Epithelial cell of proximal tubule (primary cell): ENCODE measurements at regions not wholly inside any gene's neighbourhood (a gene's known extent, or its start where the extent isn't known, plus 50 kb on each side); places are given as distances from the start of the nearest gene placed in this dataset.
"Not testable (repeated sequence)": the region's sequence is repeated elsewhere in the genome, so short reads cannot be mapped to it uniquely, and the experiment has no call there.

Experiments used
- DNase-seq: peaks from one replicate; pipeline ENCODE4 v3.0.0-alpha.2; 2011; ENCODE audit warnings: low read depth
- H3K4me3 ChIP-seq: 2 replicates; pipeline ENCODE4 v1.5.1; 2011; ENCODE audit warnings: low read depth, mild to moderate bottlenecking, low read length
- TF ChIP-seq, protein P1 (sequence below): conservative IDR thresholded peaks from 2 replicates; pipeline ENCODE4 v1.5.1; 2012; ENCODE audit warnings: low read depth, mild to moderate bottlenecking, low read length

GRCh38 chr2:13401312-13401711, 684.6 kb downstream of the TRIB2 start:
- TF ChIP-seq, protein P1, sequence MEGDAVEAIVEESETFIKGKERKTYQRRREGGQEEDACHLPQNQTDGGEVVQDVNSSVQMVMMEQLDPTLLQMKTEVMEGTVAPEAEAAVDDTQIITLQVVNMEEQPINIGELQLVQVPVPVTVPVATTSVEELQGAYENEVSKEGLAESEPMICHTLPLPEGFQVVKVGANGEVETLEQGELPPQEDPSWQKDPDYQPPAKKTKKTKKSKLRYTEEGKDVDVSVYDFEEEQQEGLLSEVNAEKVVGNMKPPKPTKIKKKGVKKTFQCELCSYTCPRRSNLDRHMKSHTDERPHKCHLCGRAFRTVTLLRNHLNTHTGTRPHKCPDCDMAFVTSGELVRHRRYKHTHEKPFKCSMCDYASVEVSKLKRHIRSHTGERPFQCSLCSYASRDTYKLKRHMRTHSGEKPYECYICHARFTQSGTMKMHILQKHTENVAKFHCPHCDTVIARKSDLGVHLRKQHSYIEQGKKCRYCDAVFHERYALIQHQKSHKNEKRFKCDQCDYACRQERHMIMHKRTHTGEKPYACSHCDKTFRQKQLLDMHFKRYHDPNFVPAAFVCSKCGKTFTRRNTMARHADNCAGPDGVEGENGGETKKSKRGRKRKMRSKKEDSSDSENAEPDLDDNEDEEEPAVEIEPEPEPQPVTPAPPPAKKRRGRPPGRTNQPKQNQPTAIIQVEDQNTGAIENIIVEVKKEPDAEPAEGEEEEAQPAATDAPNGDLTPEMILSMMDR, result no peak
- H3K4me3 ChIP-seq, result no peak overlapping the region
- no peak for DNase-seq

DNA sequence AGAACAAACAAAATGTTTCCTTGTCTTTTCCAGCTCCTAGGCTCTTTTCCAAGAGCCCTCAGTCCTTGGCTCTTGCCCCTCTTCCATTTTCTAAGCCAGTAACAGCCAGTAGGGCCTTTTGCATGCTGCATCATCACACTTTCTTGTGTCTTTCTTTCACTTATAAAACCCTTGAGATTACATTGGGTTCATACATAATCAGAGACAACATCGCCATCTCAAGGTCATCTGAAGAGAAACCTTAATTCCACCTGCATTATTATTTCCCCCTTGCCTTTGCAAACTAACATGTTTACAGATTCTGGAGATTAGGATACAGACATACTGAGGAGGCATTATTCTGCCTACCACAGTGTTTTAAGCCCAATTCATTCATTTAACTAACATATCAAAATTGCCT, 697.3 kb downstream of the TRIB2 start:
- no peak for DNase-seq
- H3K4me3 ChIP-seq, result no peak overlapping the region
- TF ChIP-seq, protein P1, result no peak

DNA sequence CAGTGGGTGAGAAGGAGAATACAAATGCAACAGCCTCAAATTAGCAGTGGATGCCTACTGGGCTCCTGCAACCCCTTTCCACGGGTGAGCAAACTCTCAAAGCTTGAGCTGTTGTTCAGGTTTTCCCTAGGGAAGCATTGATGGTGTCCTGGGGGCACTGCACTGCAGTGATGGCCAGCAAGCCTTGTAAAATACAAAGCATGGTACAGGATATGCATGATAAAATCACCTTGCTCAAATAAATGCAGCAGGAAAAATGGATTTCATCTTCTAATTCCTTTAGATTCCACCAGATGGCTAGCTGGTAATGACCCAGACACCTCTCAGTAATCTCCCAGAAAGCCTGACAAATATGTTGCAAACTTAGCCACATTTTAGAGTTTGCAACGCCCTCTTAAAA, 698.2 kb downstream of the TRIB2 start:
- no peak for DNase-seq
- no peak overlapping the region for H3K4me3 ChIP-seq
- TF ChIP-seq, protein P1, result no peak

DNA sequence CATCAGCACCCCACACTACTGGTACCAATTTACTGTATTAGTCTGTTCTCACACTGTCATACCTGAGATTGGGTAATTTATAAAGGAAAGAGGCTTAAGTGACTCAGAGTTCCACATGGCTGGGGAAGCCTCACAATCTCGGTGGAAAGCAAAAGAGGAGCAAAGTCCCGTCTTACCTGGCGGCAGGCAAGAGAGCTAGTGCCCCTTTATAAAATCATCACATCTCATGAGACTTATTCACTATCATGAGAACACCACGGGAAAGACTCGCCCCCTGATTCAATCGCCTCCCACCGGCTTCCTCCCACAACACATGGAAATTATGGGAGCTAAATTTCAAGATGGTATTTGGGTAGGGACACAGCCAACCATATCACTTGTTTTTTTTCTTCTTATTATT, 717.2 kb downstream of the TRIB2 start:
- no peak for DNase-seq
- no peak overlapping the region for H3K4me3 ChIP-seq
- TF ChIP-seq, protein P1, result no peak

- not testable (repeated sequence) for H3K4me3 ChIP-seq, DNase-seq
- TF ChIP-seq, protein P1, result peak; percentile 8
Measured at GRCh38 chr2:13443554-13444261, 727.0 kb downstream of the TRIB2 start.

- H3K4me3 ChIP-seq, result no peak overlapping the region
- DNase-seq, result no peak
- TF ChIP-seq, protein P1, result no peak
Measured at GRCh38 chr2:13462464-13462863, 745.7 kb downstream of the TRIB2 start.

GRCh38 chr2:13466076-13466475, 749.3 kb downstream of the TRIB2 start:
- no peak overlapping the region for H3K4me3 ChIP-seq
- TF ChIP-seq, protein P1, result no peak
- no peak for DNase-seq
